GM12865 (cell line): ENCODE measurements at regions not wholly inside any gene's neighbourhood (a gene's known extent, or its start where the extent isn't known, plus 50 kb on each side); places are given as distances from the start of the nearest gene placed in this dataset.

Experiments used
- DNase-seq: peaks from one replicate; pipeline ENCODE4 v3.0.0; 2010; ENCODE audit warnings: low read depth
- H3K4me3 ChIP-seq: 2 replicates; pipeline ENCODE4 v1.5.1; 2011; ENCODE audit warnings: mild to moderate bottlenecking, low read depth, low read length, control low read depth
- CTCF ChIP-seq: IDR thresholded peaks from 2 replicates; pipeline ENCODE4 v1.5.1; 2011; ENCODE audit warnings: low read length, control low read depth, low read depth, inconsistent platforms; ENCODE audit not compliant: insufficient read depth; ENCODE audit errors: missing control alignments

GRCh38 chr2:128412181-128412871, 93.7 kb upstream of the HS6ST1 start:
- TF ChIP-seq CTCF = no peak
- H3K4me3 ChIP-seq = no peak overlapping the region
- DNase-seq = no peak

- H3K4me3 ChIP-seq = no peak overlapping the region
- TF ChIP-seq CTCF = no peak
These were observed 94.5 kb upstream of the HS6ST1 start for GRCh38 chr2:128413014-128413717.

GRCh38 chr2:128413718-128414341, 95.2 kb upstream of the HS6ST1 start:
- no peak for DNase-seq
- no peak overlapping the region for H3K4me3 ChIP-seq
- TF ChIP-seq CTCF = no peak

More at GRCh38 chr2:128413014-128413717, 94.5 kb upstream of the HS6ST1 start:
- DNase-seq = no peak

- TF ChIP-seq CTCF = no peak
- no peak for DNase-seq
These were observed 95.7 kb upstream of the HS6ST1 start for GRCh38 chr2:128414351-128414750.

GRCh38 chr2:128414946-128415778, 96.5 kb upstream of the HS6ST1 start:
- no peak for TF ChIP-seq CTCF
- no peak for DNase-seq
- no peak overlapping the region for H3K4me3 ChIP-seq

More at GRCh38 chr2:128414351-128414750, 95.7 kb upstream of the HS6ST1 start:
- H3K4me3 ChIP-seq = no peak overlapping the region

- H3K4me3 ChIP-seq = no peak overlapping the region
- no peak for DNase-seq
- no peak for TF ChIP-seq CTCF
These were observed 97.1 kb upstream of the HS6ST1 start for GRCh38 chr2:128415779-128416061.
